Left colon (tissue), 2 donors: ENCODE measurements at regions not wholly inside any gene's neighbourhood (a gene's known extent, or its start where the extent isn't known, plus 50 kb on each side); places are given as distances from the start of the nearest gene placed in this dataset.

Experiments used
- ATAC-seq: fragments of 200-7000 bp; cut with Tn5 transposase; one replicate; pipeline ENCODE4 v1.9.1; 2020; ENCODE audit warnings: mild to moderate bottlenecking, moderate library complexity
- DNase-seq, 2 donors: peaks; one replicate each; pipeline ENCODE4 v3.0.0-alpha.2; 2020
- intact Hi-C, 2 donors: fragments of 100-400 bp; cut with DNase I in 1 of 2; cut with micrococcal nuclease in 1 of 2; formaldehyde crosslinking; loops; one replicate each; pipeline versions ENCODE4 v1.11.2 to v1.14.0; 2022; cut with DNase I, micrococcal nuclease
- donor health status: DM: no; HTN: no; CAD: no.
- donor health status: DM: yes; HTN: yes; CAD: no.

DNA sequence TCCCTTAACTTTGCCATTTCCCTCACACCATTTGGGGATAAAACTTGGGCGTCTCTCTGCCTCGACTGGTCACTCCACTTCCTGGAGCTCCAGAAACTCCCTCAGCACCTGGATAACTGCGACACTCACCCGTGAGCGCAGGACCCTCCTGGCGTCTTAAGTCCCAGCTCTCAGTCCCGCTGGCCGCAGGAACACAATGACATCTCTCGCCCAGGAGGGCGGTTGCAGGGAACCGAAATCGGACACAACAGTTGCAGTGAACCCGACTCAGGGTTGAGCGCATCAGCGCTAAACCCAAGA lies 370.9 kb upstream of the SMIM31 start:
- DNase-seq: no peak
- no peak for ATAC-seq
- intact Hi-C loops: no loop called here

- DNase-seq: no peak
- no peak for ATAC-seq
- intact Hi-C loops: no loop called here
Measured at GRCh38 chr4:164383358-164384220, 370.3 kb upstream of the SMIM31 start.

DNA sequence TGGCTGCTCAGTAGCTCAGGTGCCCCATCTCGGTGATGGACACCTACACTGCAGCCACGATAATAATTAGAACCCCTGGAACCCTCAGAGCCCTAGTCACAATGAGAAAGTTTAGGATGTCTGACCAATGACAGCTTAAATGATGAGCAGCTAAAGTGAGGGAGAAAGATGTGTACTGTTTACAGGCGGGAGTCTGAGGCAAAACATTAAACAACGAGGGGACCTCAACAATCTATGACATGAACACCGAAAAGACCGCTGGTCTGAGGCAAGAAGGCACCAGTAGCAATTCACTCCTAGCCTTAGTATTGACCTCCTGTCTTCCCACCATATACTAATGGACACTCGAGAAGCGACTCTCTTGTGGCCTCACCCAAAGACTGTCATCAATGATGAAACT lies 369.5 kb upstream of the SMIM31 start:
- intact Hi-C loops: no loop called here
- no peak for ATAC-seq

DNA sequence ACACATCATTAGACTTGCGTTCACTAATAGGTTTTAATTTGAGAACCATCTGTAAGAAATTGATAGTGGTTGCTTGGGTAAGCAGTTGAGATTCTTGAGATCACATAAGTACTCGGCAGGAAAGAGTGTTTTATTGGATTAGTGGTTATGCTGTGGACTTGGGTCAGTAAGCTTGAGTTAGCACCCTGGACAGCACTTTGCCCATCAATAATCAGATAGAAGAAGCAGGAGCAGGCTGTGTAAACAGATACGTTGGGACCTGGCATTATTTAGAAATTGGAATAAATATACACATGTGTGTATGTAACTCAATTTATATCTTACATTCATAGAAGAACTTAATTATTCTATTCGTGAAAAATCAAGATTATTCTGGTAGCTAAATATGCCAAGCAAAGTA lies 357.5 kb upstream of the SMIM31 start:
- no peak for DNase-seq
- intact Hi-C loops: no loop called here
- no peak for ATAC-seq

More for the DNA sequence above, 369.5 kb upstream of the SMIM31 start:
- no peak for DNase-seq

GRCh38 chr4:164402554-164402953 lies 351.4 kb upstream of the SMIM31 start:
- intact Hi-C loops: no loop called here
- no peak for ATAC-seq
- DNase-seq: no peak

DNA sequence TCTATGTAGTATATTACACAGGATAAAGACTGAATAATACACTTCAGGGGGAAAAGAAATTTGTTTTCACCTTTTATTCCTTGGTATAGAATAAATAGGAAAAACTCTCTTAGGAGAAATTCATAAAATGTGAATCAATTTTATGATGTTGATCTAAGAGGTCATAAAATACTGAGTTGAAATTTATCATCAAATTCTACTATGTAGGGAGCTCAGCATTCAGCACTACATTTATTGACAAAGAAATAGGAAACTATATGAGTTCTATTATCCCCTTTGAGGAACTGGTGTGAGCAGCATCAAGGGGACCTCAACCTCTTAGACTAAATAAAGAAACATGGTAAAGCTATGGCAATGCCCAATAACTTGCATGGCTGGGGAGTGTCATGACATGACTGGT lies 348.2 kb upstream of the SMIM31 start:
- intact Hi-C loops: no loop called here
- ATAC-seq (no peak), DNase-seq (no peak)

DNA sequence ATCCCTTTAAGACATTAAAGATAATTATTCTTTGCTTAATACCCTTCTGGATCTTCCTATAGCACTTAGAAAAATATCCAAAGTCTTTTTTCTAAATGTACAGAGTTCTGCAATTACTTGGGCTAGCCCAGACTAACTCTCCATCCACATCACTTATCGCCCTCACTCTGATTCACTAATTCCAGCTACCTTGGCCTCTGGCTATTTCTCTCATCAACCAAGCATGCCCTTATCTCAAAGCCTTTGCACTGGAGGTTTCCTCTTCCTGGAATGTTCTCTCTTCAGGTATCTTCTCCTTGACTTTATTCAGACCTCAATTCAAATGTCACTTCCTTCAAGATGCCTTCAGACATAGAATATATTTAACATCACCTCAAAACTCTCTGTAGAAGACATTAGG lies 345.1 kb upstream of the SMIM31 start:
- ATAC-seq: no peak
- no peak for DNase-seq
- intact Hi-C loops: no loop called here

DNA sequence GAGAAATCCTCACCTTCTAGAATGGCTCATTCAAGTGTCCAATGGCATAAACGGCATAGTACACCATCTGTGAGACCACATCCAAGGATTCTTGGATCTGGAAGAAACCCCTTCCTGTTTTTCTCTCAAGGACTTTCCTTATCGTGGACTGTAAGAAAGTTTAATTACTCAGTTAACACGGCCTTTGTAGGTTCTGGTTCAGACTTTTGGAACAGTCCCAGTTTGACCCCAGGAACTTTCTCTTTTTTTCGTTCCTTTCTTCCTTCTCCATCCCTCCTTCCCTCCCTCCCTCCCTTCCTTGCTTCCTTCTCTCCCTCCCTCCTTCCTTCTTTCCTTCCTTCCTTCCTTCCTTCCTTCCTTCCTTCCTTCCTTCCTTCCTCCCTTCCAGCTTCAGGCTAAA lies 343.5 kb upstream of the SMIM31 start:
- intact Hi-C loops: no loop called here
- no peak for DNase-seq
- ATAC-seq: no peak

GRCh38 chr4:164412246-164412645 lies 341.7 kb upstream of the SMIM31 start:
- DNase-seq (no peak), ATAC-seq (no peak)
- intact Hi-C loops: no loop called here

DNA sequence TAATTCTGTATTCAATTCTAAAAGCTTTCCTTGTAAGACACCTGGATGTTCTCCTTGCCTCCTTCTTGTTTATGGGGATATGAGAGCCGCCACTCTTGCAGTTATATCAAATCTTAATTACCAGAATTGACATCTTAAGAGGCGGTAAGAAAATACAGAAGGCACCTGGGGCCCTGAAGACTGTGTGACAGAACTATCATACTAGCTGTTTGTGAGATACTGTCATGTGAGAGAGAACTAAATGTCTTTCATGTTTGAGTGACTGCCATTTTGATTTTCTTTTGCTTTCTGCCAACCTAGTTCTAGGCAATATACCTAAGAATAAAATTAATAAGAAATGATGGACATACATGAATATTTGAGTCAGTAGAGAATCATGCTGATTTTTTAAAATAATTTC lies 340.2 kb upstream of the SMIM31 start:
- DNase-seq (no peak), ATAC-seq (no peak)
- intact Hi-C loops: no loop called here

- no peak for ATAC-seq
- no peak for DNase-seq
- intact Hi-C loops: no loop called here
Measured at GRCh38 chr4:164423819-164424218, 330.1 kb upstream of the SMIM31 start.

GRCh38 chr4:164424846-164425245 lies 329.1 kb upstream of the SMIM31 start:
- no peak for ATAC-seq
- no peak for DNase-seq
- intact Hi-C loops: no loop called here

- DNase-seq: no peak
- intact Hi-C loops: no loop called here
- ATAC-seq: no peak
Measured at GRCh38 chr4:164428561-164428960, 325.4 kb upstream of the SMIM31 start.

GRCh38 chr4:164438321-164438720 lies 315.6 kb upstream of the SMIM31 start:
- intact Hi-C loops: no loop called here
- ATAC-seq (no peak), DNase-seq (no peak)

DNA sequence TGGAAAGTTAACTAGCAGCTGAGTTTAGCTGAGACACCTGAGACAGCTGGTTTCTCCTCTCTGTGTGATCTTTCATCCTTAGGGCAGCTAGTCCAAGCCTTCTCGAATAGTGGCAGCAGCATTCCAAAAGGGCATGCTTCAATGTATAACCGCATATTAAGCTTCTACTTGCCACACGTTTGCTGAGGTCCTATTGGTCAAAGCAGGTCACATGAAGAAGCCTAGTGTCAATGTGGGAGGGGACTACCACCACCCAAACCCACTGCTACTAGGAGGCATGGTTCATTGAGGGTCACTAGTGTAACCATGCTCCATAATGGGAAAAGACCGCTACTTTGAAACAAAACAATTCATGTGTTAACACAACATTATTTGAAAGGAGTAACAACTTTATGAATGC lies 314.9 kb upstream of the SMIM31 start:
- DNase-seq: no peak
- no peak for ATAC-seq
- intact Hi-C loops: no loop called here

DNA sequence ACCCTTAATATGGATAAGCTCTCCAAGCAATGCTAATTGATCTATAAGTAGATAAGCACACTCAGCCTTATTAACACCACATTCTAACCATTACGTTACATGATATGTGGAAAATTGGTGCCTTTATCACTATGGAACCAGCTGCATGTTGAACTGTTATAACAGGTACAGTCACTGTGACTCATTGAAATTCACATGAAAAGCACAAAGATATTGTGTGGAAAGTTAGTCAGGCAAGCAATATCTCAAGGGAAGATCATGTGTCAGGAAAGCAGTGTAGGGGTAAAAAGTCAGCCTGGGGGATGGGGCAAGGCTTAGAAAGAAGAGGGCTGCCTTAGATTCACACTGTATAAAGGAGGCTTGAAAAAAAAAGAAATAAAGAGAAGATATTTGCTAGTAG lies 313.7 kb upstream of the SMIM31 start:
- ATAC-seq (no peak), DNase-seq (no peak)
- intact Hi-C loops: no loop called here

GRCh38 chr4:164441109-164441508 lies 312.8 kb upstream of the SMIM31 start:
- no peak for ATAC-seq
- DNase-seq: no peak
- intact Hi-C loops: no loop called here

DNA sequence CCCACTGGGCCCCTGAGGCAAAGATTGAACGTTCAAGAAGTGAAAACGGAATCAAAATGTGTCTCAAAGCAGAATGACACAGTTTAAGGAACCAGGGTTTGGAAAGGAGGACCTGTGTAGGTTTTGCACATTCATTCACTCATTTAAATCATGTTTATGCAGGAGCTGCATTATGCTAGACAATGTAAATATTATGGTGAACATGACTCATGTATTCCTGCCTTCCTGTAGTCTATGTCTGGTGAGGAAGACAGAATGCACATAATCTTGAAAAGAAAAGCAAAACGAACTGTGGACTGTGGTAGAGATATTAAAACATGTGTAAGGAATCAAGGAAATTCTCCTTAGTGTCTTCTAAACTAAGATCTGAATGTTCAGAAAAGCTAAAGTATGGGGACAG lies 311.8 kb upstream of the SMIM31 start:
- intact Hi-C loops: no loop called here
- no peak for ATAC-seq
- DNase-seq: no peak

GRCh38 chr4:164446516-164446915 lies 307.4 kb upstream of the SMIM31 start:
- intact Hi-C loops: no loop called here
- ATAC-seq (no peak), DNase-seq (no peak)

DNA sequence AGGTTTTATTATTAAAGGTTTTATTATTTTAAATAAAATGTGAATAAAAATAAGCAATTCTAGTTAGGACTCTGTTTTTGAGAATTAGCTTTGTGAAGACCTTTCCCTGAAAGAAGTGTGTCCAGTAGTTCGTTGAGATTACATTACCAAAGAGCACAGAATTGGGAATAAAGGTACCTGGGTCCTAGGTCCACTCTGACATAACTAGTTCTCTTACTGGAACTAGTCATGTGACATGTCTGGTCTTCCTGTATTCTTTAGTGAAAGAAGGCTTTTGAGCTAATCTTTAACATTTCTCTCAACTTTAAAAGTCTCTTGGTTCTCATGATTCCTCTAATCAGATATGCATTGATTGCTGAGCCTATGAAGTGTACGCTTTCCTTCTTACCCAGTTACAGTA lies 292.0 kb upstream of the SMIM31 start:
- intact Hi-C loops: no loop called here
- ATAC-seq (no peak), DNase-seq (no peak)

DNA sequence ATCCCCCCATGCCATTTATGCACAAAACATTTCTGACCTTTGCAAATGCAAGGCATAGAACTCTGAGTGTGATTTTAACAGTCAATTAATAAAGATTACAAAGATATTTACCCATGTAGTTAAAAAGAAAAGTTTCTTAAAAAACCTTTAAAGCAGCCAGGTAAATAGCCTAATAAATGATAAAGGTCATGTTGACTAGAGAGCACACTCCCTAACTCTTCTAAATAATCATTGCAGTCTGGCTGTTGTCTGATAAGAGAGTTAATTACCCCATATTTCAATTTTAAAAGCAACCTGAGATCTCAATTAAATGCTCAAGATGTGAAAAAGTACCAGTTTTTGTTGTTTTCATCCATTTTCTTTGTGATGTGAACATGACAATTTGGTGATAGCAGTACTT lies 291.5 kb upstream of the SMIM31 start:
- DNase-seq: no peak
- intact Hi-C loops: no loop called here
- no peak for ATAC-seq
